ENCODE measurements at regions not wholly inside any gene's neighbourhood (a gene's known extent, or its start where the extent isn't known, plus 50 kb on each side); places are given as distances from the start of the nearest gene placed in this dataset.

DNA sequence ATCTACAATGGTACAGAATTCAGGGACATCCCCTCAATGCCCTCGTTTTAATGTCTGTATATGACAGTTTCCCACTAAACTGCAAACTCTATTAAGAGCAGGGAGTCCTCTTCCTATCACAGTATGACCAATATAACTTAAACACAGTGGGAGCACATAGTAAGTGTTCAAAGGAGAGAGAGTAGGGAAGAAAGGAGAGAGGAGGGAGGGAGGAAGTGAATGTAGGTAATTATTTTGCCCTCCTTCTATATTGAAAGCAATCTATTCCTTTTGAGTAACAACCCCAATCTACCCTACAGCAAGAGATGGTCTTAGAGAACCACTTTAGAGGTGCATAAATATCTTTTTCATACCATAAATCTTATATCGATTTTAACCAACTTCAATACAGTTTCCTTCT is 121.4 kb downstream of the MRPL39 start:
- Histone ChIP-seq H3K9me2 (ENCODE audit: insufficient read depth) (no peaks in the 10 kb centered on the region), H3K36me3 (ENCODE audit: insufficient read depth) (no peaks in the 10 kb centered on the region), H4K20me1 (replicated peaks; ENCODE audit: insufficient read depth) (no peaks in the 10 kb centered on the region), H3K4me1 (ENCODE audit: insufficient read depth) (no peaks in the 10 kb centered on the region), H3K27ac (ENCODE audit: low read depth) (no peak overlapping the region), H3F3A (replicated peaks; ENCODE audit: low read depth) (no peaks in the 10 kb centered on the region), H3K4me2 (no peak overlapping the region), H2AFZ (no peak overlapping the region), H3K4me3 (no peak overlapping the region), H3K79me2 (replicated peaks; ENCODE audit: insufficient read depth) (no peaks in the 10 kb centered on the region), H3K27me3 (ENCODE audit: insufficient read depth) (no peaks in the 10 kb centered on the region)
- H3K9me3 Mint-ChIP-seq: peaks cover 20% of the 10 kb centered on the region
- DNase-seq (ENCODE audit: low spot score) (no peak), ATAC-seq (no peak)
- no peaks in the 10 kb centered on the region for H3K27me3 Mint-ChIP-seq (ENCODE audit: insufficient read depth, low read depth, poor library complexity)
- no peaks in the 10 kb centered on the region for H3K36me3 Mint-ChIP-seq (ENCODE audit: low read depth)
- no peak overlapping the region for H3K27ac Mint-ChIP-seq
- TF ChIP-seq EZH2 (IDR thresholded peaks at IDR 0.05; ENCODE audit: low read depth, unreplicated experiment): no peak
- TF ChIP-seq POLR2AphosphoS5 (IDR thresholded peaks at IDR 0.05; ENCODE audit: low read depth): no peak
- no peak for TF ChIP-seq STAT1 (IDR thresholded peaks at IDR 0.05; ENCODE audit: unreplicated experiment)
- TF ChIP-seq, protein P1, sequence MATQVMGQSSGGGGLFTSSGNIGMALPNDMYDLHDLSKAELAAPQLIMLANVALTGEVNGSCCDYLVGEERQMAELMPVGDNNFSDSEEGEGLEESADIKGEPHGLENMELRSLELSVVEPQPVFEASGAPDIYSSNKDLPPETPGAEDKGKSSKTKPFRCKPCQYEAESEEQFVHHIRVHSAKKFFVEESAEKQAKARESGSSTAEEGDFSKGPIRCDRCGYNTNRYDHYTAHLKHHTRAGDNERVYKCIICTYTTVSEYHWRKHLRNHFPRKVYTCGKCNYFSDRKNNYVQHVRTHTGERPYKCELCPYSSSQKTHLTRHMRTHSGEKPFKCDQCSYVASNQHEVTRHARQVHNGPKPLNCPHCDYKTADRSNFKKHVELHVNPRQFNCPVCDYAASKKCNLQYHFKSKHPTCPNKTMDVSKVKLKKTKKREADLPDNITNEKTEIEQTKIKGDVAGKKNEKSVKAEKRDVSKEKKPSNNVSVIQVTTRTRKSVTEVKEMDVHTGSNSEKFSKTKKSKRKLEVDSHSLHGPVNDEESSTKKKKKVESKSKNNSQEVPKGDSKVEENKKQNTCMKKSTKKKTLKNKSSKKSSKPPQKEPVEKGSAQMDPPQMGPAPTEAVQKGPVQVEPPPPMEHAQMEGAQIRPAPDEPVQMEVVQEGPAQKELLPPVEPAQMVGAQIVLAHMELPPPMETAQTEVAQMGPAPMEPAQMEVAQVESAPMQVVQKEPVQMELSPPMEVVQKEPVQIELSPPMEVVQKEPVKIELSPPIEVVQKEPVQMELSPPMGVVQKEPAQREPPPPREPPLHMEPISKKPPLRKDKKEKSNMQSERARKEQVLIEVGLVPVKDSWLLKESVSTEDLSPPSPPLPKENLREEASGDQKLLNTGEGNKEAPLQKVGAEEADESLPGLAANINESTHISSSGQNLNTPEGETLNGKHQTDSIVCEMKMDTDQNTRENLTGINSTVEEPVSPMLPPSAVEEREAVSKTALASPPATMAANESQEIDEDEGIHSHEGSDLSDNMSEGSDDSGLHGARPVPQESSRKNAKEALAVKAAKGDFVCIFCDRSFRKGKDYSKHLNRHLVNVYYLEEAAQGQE (IDR thresholded peaks at IDR 0.05; ENCODE audit: unreplicated experiment): no peak
- TF ChIP-seq ZNF114 (CRISPR knock-in tag; IDR thresholded peaks at IDR 0.05): no peak
- no peak for TF ChIP-seq ZNF331 (CRISPR knock-in tag; IDR thresholded peaks at IDR 0.05; ENCODE audit: low read depth)
- no peak for TF ChIP-seq EZH2phosphoT487 (IDR thresholded peaks at IDR 0.05; ENCODE audit: unreplicated experiment)
- TF ChIP-seq, protein P2, sequence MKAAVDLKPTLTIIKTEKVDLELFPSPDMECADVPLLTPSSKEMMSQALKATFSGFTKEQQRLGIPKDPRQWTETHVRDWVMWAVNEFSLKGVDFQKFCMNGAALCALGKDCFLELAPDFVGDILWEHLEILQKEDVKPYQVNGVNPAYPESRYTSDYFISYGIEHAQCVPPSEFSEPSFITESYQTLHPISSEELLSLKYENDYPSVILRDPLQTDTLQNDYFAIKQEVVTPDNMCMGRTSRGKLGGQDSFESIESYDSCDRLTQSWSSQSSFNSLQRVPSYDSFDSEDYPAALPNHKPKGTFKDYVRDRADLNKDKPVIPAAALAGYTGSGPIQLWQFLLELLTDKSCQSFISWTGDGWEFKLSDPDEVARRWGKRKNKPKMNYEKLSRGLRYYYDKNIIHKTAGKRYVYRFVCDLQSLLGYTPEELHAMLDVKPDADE (IDR thresholded peaks at IDR 0.05): no peak
- TF ChIP-seq, protein P3, sequence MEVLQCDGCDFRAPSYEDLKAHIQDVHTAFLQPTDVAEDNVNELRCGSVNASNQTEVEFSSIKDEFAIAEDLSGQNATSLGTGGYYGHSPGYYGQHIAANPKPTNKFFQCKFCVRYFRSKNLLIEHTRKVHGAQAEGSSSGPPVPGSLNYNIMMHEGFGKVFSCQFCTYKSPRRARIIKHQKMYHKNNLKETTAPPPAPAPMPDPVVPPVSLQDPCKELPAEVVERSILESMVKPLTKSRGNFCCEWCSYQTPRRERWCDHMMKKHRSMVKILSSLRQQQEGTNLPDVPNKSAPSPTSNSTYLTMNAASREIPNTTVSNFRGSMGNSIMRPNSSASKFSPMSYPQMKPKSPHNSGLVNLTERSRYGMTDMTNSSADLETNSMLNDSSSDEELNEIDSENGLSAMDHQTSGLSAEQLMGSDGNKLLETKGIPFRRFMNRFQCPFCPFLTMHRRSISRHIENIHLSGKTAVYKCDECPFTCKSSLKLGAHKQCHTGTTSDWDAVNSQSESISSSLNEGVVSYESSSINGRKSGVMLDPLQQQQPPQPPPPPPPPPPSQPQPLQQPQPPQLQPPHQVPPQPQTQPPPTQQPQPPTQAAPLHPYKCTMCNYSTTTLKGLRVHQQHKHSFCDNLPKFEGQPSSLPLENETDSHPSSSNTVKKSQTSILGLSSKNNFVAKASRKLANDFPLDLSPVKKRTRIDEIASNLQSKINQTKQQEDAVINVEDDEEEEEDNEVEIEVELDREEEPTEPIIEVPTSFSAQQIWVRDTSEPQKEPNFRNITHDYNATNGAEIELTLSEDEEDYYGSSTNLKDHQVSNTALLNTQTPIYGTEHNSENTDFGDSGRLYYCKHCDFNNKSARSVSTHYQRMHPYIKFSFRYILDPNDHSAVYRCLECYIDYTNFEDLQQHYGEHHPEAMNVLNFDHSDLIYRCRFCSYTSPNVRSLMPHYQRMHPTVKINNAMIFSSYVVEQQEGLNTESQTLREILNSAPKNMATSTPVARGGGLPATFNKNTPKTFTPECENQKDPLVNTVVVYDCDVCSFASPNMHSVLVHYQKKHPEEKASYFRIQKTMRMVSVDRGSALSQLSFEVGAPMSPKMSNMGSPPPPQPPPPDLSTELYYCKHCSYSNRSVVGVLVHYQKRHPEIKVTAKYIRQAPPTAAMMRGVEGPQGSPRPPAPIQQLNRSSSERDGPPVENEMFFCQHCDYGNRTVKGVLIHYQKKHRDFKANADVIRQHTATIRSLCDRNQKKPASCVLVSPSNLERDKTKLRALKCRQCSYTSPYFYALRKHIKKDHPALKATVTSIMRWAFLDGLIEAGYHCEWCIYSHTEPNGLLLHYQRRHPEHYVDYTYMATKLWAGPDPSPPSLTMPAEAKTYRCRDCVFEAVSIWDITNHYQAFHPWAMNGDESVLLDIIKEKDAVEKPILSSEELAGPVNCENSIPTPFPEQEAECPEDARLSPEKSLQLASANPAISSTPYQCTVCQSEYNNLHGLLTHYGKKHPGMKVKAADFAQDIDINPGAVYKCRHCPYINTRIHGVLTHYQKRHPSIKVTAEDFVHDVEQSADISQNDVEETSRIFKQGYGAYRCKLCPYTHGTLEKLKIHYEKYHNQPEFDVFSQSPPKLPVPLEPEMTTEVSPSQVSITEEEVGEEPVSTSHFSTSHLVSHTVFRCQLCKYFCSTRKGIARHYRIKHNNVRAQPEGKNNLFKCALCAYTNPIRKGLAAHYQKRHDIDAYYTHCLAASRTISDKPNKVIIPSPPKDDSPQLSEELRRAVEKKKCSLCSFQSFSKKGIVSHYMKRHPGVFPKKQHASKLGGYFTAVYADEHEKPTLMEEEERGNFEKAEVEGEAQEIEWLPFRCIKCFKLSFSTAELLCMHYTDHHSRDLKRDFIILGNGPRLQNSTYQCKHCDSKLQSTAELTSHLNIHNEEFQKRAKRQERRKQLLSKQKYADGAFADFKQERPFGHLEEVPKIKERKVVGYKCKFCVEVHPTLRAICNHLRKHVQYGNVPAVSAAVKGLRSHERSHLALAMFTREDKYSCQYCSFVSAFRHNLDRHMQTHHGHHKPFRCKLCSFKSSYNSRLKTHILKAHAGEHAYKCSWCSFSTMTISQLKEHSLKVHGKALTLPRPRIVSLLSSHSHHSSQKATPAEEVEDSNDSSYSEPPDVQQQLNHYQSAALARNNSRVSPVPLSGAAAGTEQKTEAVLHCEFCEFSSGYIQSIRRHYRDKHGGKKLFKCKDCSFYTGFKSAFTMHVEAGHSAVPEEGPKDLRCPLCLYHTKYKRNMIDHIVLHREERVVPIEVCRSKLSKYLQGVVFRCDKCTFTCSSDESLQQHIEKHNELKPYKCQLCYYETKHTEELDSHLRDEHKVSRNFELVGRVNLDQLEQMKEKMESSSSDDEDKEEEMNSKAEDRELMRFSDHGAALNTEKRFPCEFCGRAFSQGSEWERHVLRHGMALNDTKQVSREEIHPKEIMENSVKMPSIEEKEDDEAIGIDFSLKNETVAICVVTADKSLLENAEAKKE (CRISPR knock-in tag; IDR thresholded peaks at IDR 0.05): no peak
- TF ChIP-seq NANOG (IDR thresholded peaks at IDR 0.05; ENCODE audit: borderline replicate concordance): no peak
- no peak for TF ChIP-seq JUNB (IDR thresholded peaks at IDR 0.05; ENCODE audit: unreplicated experiment)
- TF ChIP-seq, protein P4, sequence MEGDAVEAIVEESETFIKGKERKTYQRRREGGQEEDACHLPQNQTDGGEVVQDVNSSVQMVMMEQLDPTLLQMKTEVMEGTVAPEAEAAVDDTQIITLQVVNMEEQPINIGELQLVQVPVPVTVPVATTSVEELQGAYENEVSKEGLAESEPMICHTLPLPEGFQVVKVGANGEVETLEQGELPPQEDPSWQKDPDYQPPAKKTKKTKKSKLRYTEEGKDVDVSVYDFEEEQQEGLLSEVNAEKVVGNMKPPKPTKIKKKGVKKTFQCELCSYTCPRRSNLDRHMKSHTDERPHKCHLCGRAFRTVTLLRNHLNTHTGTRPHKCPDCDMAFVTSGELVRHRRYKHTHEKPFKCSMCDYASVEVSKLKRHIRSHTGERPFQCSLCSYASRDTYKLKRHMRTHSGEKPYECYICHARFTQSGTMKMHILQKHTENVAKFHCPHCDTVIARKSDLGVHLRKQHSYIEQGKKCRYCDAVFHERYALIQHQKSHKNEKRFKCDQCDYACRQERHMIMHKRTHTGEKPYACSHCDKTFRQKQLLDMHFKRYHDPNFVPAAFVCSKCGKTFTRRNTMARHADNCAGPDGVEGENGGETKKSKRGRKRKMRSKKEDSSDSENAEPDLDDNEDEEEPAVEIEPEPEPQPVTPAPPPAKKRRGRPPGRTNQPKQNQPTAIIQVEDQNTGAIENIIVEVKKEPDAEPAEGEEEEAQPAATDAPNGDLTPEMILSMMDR (conservative IDR thresholded peaks at IDR 0.05; ENCODE audit: low read depth in 2 of 2): no peak
- no peak for TF ChIP-seq CREB1 (CRISPR knock-in tag; IDR thresholded peaks at IDR 0.05; ENCODE audit: low read depth)
- H3K4me1 Mint-ChIP-seq: peaks cover 5% of the 10 kb centered on the region; the same call in 1 of the 3 replicates
- H3K4me3 Mint-ChIP-seq: no peak overlapping the region

Measured in GM23338 (cell line).